GM08714 (cell line): ENCODE measurements at regions not wholly inside any gene's neighbourhood (a gene's known extent, or its start where the extent isn't known, plus 50 kb on each side); places are given as distances from the start of the nearest gene placed in this dataset.
"Not testable (repeated sequence)": the region's sequence is repeated elsewhere in the genome, so short reads cannot be mapped to it uniquely, and the experiment has no call there.

Experiments
- H3K4me3 ChIP-seq: fragments of 200-500 bp; sonication (Bioruptor generic); 2 replicates; pipeline ENCODE4 v1.5.1; 2014; ENCODE audit warnings: mild to moderate bottlenecking, low read length, inconsistent platforms
- ZNF274 ChIP-seq: IDR thresholded peaks from 2 replicates; pipeline ENCODE4 v1.6.1; 2012; ENCODE audit warnings: mild to moderate bottlenecking, low read depth, low read length

DNA sequence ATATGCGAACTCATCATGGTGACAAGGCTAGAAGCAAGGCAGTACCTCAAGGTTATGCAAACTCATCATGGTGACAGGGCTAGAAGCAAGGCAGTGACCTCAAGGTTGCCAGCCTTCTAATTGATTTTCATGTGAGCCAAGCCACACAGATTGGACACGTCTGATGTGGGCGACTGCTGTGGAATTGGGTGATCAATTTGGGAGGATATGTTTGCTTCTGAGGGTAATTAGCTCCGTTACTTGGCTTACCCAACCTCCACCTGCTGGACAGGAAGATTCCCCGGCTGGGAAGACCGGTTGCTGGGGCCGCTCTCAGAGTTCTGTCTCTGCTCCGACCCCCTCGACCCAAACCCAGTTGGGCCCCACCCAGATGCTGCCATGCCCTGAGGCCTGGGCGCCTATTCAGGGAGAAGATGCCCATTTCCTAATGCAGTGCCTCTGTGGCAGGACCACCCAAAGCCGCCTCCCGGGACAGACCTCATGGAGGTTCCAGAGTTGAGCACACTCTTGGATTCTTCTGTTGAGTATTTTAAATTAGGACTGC lies 69.9 kb upstream of the SHANK2 start:
- H3K4me3 ChIP-seq, result no peak overlapping the region
- no peak for TF ChIP-seq ZNF274

DNA sequence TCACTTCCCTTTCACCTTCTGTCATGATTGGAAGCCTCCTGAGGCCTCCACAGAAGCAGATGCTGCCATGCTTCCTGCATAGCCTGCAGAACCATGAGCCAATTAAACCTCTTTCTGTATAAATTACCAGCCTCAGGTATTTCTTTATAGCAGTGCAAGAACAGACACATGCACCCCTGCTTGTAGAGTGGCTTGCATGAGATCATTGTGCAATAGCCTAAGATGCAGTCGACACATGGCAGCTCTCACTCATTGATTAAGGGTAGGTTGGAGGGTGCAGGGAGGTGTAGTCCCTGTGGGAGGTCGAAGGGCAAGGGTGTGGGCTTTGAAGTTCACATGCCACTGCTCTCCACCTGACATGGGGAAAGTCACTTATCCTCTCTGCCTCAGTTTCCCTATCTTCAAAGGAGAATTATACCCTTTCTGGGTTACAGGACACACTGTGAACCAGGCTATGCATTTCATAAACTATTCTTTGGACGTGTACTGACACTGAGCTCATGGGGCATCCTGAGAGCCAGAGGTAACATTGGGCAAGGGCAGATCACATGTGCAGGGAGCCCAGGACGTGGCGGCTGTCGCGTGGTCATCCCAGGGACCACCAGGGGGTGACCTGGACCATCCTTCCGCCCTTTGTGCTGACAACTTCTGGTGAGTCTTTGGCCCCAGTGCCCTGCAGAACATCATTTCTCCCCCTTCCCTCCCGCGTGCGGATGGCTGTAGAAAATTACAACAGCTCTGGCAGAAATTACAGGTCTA lies 69.2 kb upstream of the SHANK2 start:
- TF ChIP-seq ZNF274, result no peak

DNA sequence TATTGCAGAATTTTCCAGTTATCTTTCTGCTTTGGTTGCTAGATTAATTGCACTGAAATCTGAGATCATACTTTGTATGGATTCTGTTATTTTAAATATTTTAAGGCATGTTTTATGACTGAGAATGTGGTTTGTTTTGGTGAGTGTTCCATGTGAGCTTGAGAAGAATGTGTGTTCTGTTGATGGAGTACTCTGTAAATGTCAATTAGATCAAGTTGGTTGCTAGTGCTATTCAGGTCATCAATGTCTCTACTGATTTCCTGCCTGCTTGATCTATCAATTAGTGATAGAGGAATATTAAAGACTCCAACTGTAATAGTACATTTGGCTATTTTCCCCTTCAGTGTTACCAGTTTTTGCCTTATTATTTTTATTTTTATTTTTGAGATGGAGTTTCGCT lies 64.3 kb upstream of the SHANK2 start:
- H3K4me3 ChIP-seq, result no peak overlapping the region
- no peak for TF ChIP-seq ZNF274

More for the DNA sequence above, 69.2 kb upstream of the SHANK2 start:
- no peak overlapping the region for H3K4me3 ChIP-seq

DNA sequence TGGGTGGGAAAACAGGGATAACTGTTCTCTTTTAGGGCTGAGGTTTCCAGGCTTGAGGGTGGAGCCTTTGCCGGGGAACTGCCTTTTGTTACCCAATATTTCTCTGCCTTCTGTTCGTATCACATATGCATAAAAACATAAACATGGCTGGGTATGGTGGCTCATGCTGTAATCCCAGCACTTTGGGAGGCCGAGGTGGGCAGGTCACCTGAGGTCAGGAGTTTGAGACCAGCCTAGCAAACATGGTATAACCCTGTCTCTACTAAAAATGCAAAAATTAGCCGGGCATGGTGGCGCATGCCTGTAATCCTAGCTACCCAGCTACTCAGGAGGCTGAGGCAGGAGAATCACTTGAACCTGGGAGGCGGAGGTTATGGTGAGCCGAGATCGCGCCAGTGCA lies 60.2 kb upstream of the SHANK2 start:
- not testable (repeated sequence) for H3K4me3 ChIP-seq

DNA sequence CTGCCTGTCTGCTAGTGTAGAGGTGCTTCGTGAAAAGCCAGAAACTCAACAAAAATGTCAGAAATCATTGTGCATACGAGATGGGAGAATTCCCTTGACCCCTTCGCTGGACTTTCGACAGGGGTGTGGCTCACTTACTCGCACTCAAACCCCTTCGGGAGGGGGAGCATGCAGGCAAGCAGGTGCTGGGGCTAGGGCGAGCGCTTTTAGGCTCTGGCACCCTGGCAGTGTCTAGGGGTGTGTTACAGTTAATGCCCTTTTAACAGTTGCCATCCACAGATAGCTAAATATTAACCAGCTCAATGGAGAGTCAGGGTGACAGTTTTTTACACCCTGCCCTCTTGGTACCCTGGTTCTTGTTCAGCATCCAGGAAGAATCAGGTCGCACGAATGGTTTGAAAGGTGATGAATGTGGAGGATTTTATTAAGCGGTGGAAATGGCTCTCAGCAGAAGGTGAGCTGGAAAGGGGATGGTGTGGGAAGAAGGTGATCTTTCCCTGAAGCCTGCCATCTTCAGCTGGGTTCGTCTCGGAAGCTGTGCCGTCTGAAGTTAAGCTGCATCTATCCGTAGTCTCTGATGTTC lies 59.6 kb upstream of the SHANK2 start:
- H3K4me3 ChIP-seq, result no peak overlapping the region
- no peak for TF ChIP-seq ZNF274

DNA sequence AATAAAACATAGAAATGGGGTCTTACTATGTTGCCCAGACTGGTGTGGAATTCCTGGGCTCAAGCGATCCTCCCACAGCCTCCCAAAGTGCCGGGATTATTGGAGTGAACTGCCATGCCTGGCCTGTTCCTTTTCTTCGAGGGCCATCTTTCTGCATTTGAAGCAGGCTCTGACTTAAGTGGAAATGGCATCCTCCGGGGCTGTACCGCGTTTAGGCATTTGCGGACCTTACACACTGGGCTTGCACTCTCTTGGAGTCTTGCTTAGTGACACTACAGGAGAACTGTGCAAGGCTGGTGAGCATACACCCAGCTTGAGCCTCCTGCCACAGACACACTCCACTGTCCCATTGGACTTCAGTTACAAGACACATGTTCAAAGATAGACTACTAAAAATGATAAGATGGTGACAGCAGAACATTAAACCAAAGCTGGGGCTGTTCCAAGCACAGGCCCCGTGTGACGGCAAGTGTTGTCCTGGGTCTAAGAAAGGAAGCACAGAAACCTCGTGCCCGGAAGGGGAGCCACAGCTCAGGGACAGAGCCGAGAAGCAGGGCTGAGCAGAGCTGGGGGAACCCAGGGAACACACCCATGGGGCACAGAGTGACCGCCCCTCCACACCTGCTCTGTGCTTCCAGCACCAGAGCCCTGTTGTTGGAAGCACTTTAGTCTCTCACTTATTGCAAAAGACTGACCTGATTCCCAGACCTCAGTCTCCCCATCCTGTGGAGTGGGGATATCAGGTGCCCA lies 59.0 kb upstream of the SHANK2 start:
- no peak overlapping the region for H3K4me3 ChIP-seq
- no peak for TF ChIP-seq ZNF274

DNA sequence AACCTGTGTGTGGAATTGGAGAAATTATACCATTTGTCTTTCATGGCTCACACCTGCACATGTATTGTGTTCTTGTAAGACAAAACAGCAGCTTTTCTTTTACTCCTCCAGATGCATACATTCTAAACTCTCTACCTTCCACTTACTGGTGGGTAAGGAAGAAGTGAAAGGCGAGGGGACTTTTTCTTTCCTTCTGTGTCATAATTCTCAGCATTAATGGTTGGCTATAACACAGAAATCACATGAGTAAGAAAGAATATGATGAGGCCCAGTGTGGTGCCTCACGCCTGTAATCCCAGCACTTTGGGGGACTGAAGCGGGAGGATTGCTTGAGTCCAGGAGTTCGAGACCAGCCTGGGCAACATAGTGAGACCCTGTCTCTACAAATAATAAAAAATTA lies 57.8 kb upstream of the SHANK2 start:
- no peak overlapping the region for H3K4me3 ChIP-seq
- no peak for TF ChIP-seq ZNF274

DNA sequence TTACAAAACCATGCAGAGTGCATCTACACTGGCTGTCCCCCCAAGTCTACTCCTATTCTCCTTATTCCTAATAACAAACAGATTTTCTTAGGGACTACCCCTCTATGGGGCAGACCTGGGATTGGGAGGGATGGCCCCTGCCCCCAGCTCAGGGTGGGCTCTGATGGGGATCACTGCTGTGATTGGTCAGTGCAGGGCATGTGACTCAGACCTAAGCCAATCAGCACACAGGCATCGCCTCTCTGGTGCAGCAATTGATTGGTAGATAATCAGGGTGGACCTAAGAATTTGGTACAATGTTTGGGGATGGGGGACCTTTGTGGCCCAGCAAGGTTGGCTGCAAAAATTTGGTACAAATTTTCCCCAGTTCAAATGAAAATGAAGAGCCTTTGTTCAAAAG lies 57.2 kb upstream of the SHANK2 start:
- no peak for TF ChIP-seq ZNF274
- H3K4me3 ChIP-seq, result no peak overlapping the region

DNA sequence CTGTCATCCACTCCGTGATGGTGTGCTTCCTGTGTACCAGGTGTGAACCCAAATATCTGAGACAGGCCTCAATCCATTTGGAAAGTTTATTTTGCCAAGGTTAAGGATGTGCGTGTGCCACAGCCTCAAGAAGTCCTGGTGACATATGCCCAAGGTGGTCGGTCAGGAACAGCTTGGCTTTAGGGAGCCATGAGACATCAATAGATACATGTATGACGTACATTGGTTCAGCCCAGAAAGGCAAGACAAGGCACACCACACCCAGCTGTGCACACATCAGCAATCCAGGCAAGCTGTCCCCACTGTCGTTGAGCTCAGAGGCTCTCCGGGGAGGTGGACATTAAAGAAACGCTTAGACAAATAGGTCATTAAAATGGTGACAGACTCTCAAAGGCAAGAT lies 56.8 kb upstream of the SHANK2 start:
- H3K4me3 ChIP-seq, result no peak overlapping the region
- no peak for TF ChIP-seq ZNF274

DNA sequence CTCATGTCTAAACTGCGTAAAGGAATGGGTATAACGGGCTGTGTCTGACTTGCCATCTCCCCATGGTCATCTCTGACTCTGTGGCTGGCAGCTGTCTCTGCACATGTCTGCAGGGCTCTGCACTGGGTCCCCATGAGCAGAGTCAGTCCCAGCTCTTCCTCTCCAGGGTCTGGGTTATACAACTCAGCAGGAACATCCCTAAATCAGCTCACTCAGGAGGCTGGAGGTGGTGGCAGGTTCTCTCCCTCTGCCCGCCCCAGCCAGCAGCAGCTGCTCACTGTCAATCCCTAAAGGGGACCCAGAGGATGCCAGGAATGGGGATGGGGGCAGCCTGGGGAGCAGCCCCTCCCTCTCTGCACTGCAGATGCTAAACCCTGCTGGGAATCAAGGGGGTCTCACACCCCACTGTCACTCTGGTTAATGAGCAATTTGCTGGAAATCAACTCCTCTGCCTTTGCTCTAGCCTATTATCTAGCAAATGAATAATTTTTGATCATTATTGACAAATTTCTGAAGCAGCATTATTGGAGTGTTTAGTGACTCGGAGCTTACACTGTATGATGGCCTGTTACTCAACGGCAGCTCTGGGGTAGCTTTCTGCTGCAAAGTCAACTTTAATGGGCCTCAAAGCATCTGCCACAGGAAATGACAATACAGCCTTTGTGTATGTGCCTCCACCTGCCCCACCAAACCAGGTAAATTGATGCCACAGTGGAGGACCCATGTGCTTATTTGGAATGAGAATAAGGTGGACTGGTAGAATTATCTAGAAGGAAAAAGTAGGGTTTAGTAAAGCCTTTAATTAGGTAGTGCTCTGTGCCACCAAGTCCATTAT lies 55.7 kb upstream of the SHANK2 start:
- no peak overlapping the region for H3K4me3 ChIP-seq
- TF ChIP-seq ZNF274, result no peak

DNA sequence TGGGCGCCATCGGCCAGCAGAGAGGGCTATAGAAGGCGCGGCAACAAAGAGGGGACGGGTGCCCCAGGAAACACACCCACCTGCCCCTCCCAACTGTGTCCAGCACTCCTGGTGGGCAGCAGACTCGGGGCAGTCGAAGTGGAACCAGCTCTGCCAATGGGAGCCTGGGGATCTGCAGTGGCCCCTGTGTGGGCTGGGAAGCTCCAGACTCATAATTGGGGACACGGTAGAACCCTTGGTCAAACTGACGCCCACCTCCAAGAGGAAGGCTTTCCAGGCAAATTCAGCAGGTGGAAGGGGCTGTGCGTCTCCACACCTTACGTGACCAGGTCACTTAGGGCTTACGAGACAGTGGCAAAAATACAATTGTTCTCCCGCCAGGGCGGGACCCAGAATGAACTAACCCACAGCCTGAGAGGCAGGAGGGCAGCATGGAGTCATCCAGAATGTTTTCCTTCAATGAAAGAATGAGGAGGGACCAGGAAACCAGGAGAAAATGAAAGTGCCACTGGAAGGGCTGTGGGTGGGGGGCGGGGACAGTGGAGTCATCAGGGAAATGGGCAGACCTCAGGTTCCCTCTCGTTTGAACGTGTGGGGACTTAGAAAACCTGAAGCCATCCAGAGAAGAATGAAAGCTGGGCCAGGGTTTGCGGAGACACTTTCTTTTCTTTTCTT lies 53.2 kb upstream of the SHANK2 start:
- H3K4me3 ChIP-seq, result no peak overlapping the region
- no peak for TF ChIP-seq ZNF274

DNA sequence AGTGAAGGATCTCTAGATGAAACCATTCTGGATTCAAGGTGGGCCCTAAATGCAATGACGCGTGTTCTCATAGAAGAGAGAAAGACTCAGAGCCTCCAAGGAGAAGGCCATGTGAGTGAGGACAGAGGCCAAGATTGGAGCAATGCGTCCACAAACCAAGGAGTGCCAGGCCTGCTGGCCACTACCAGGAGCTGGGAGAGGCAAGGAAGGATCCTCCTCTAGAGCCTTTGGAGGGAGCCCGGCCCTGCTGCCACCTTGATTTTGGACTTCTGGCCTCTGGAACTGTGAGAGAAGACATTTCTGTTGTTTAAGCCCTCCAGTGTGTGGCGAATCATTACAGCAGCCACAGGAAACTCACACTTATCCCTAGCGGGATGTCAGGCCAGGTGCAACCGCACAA lies 52.7 kb upstream of the SHANK2 start:
- no peak for TF ChIP-seq ZNF274
- H3K4me3 ChIP-seq, result no peak overlapping the region

DNA sequence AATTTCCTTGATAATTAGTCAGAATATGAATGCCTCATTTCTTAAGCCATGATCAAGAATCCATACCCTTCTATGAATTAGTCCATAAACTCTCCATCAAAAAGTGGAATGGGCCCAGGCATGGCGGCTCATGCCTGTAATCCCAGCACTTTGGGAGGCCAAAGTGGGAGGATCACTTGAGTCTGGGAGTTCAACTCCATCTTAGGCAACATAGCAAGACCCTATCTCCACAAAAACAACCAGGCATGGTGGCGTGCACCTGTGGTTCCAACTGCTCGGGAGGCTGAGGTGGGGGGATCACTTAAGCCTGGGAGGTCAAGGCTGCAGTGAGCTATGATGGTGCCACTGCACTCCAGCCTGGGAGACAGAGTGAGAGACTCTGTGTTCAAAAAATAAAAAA lies 52.1 kb upstream of the SHANK2 start:
- no peak for TF ChIP-seq ZNF274

DNA sequence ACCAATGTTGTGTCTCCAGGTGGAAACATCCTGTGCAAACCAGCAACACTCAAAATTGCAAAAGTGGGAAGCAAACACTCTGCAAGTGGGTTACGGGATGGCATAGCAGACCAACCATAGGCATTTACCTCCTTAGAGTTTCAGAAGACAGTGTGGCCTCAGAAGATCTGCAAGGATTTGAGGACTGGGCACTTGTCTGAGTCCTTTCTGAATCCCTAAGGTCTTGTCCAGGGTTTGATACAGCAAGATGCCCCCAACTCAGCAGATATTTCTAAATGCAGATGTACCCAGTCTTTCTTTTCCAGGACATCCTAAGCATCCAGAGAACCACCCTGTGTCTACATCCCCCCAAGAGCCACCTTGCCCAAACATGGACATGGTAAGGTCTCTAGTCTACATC lies 51.7 kb upstream of the SHANK2 start:
- TF ChIP-seq ZNF274, result no peak
- H3K4me3 ChIP-seq, result no peak overlapping the region

More for the DNA sequence above, 52.1 kb upstream of the SHANK2 start:
- no peak overlapping the region for H3K4me3 ChIP-seq
